Uterus (tissue), 3 donors: ENCODE measurements at regions not wholly inside any gene's neighbourhood (a gene's known extent, or its start where the extent isn't known, plus 50 kb on each side); places are given as distances from the start of the nearest gene placed in this dataset.

Source experiments
- DNase-seq, 2 donors: peaks; one replicate each; pipeline ENCODE4 v3.0.0-alpha.2; 2019 to 2020
- H3K27ac ChIP-seq, 2 donors: fragments of 200-600 bp; sonication (generic); 1 replicate in 1 of 2; 2 replicates in 1 of 2; pipeline ENCODE4 v1.5.1; 2016 to 2018
- H3K27me3 ChIP-seq, 2 donors: fragments of 200-600 bp; sonication (generic); one replicate each; pipeline ENCODE4 v1.5.1; 2018 to 2019; ENCODE audit warnings: control low read depth in 1 of 2
- H3K36me3 ChIP-seq, 2 donors: fragments of 200-600 bp; sonication (generic); one replicate each; pipeline ENCODE4 v1.5.1; 2019; ENCODE audit warnings: control low read depth in 1 of 2
- H3K4me1 ChIP-seq, 2 donors: fragments of 200-600 bp; sonication (generic); one replicate each; pipeline ENCODE4 v1.5.1; 2018 to 2019; ENCODE audit warnings: control low read depth in 1 of 2
- H3K4me3 ChIP-seq, 2 donors: fragments of 200-600 bp; sonication (generic); 1 replicate in 1 of 2; 2 replicates in 1 of 2; pipeline ENCODE4 v1.5.1; 2018 to 2019; ENCODE audit warnings: mild to moderate bottlenecking in 1 of 2
- H3K9me3 ChIP-seq, 2 donors: fragments of 200-600 bp; sonication (generic); one replicate each; pipeline ENCODE4 v1.5.1; 2019; ENCODE audit warnings: control low read depth in 1 of 2
- CTCF ChIP-seq, 4 experiments: fragments of 200-600 bp in 2 of 4; fragments of 450-650 bp in 2 of 4; sonication (generic) in 2 of 4; IDR thresholded peaks; one replicate each; pipeline ENCODE4 v1.5.1; 2016 to 2019; ENCODE audit warnings: antibody characterized with exemption in 4 of 4, mild to moderate bottlenecking in 2 of 4, moderate library complexity in 1 of 4
- POLR2A ChIP-seq, 2 donors: fragments of 450-650 bp; IDR thresholded peaks; one replicate each; pipeline ENCODE4 v1.6.1; 2016; ENCODE audit warnings: antibody characterized with exemption in 2 of 2, mild to moderate bottlenecking in 1 of 2, moderate library complexity in 1 of 2
- intact Hi-C: fragments of 100-400 bp; cut with DNase I; formaldehyde crosslinking; loops from one replicate; pipeline ENCODE4 v1.15.1; 2023; ENCODE audit warnings: low total_unique reads
- donor health status: DM: yes; HTN: yes; CAD: no.

GRCh38 chr3:194971965-194972364, 286.3 kb downstream of the FAM43A start:
- no peak overlapping the region for H3K27ac ChIP-seq

GRCh38 chr3:194972641-194973040, 287.0 kb downstream of the FAM43A start:
- Histone ChIP-seq H3K36me3 (no peaks in the 10 kb centered on the region), H3K9me3 (peaks cover 0 to 3% of the 10 kb centered on the region in 2 donors), H3K27me3 (no peaks in the 10 kb centered on the region), H3K4me3 (no peak overlapping the region), H3K4me1 (no peaks in the 10 kb centered on the region), H3K27ac (no peak overlapping the region)
- TF ChIP-seq CTCF (IDR thresholded peaks at IDR 0.05) (no peak), POLR2A (IDR thresholded peaks at IDR 0.05) (no peak)
- intact Hi-C loops = no loop called here
- DNase-seq = no peak

More at GRCh38 chr3:194971965-194972364, 286.3 kb downstream of the FAM43A start:
- Histone ChIP-seq H3K4me3 (no peak overlapping the region), H3K36me3 (no peaks in the 10 kb centered on the region), H3K27me3 (no peaks in the 10 kb centered on the region), H3K9me3 (peaks cover 0 to 3% of the 10 kb centered on the region in 2 donors), H3K4me1 (no peaks in the 10 kb centered on the region)
- TF ChIP-seq POLR2A (IDR thresholded peaks at IDR 0.05) (no peak), CTCF (IDR thresholded peaks at IDR 0.05) (no peak)
- intact Hi-C loops = no loop called here
- DNase-seq = no peak

DNA sequence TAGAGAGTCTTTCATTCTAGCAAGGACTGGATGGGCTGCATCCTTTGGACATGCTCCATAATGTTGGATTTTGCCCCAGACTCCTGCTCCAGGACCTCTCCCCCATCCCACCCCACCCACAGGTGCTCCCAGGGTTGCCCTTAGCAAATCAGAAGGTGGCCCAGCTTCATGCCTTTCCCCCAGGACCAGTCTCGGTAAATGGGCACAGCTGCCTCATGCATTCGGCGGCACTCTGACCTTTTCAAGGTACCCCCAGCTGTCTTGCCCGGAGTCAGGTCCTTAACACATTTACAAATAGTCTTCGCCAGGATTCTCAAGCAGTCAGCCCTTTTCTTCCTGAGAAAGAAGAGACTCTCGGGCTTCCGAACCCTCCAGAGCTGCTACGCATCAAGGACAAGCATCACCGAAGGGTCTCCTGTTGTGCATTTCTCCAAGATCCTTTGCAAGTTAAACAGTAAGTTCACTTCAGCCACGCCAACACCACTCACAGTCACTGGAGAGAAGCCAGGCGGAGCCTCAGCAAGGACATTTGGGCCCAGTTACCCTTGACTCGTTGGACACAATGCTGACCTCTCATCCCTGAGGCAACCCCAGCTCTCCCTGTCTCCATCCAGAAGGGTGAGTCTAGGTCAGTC, 287.8 kb downstream of the FAM43A start:
- intact Hi-C loops = no loop called here
- peaks cover 0 to 3% of the 10 kb centered on the region in 2 donors for H3K9me3 ChIP-seq
- TF ChIP-seq POLR2A (IDR thresholded peaks at IDR 0.05) (no peak), CTCF (IDR thresholded peaks at IDR 0.05) (no peak)
- no peak for DNase-seq
- no peaks in the 10 kb centered on the region for H3K4me1 ChIP-seq
- H3K27ac ChIP-seq = no peak overlapping the region
- no peaks in the 10 kb centered on the region for H3K36me3 ChIP-seq
- H3K4me3 ChIP-seq = no peak overlapping the region
- no peaks in the 10 kb centered on the region for H3K27me3 ChIP-seq

- Histone ChIP-seq H3K9me3 (peaks cover 0 to 3% of the 10 kb centered on the region in 2 donors), H3K27me3 (no peaks in the 10 kb centered on the region), H3K4me1 (no peaks in the 10 kb centered on the region), H3K36me3 (no peaks in the 10 kb centered on the region), H3K4me3 (no peak overlapping the region), H3K27ac (no peak overlapping the region)
- TF ChIP-seq CTCF (IDR thresholded peaks at IDR 0.05) = no peak
- intact Hi-C loops = no loop called here
- no peak for DNase-seq
Observed at GRCh38 chr3:194974468-194975135, 288.9 kb downstream of the FAM43A start.

GRCh38 chr3:194976049-194976451, 290.4 kb downstream of the FAM43A start:
- H3K36me3 ChIP-seq = no peaks in the 10 kb centered on the region
- no peaks in the 10 kb centered on the region for H3K27me3 ChIP-seq
- no peaks in the 10 kb centered on the region for H3K9me3 ChIP-seq
- intact Hi-C loops = no loop called here
- no peak for DNase-seq
- H3K4me1 ChIP-seq = no peaks in the 10 kb centered on the region
- H3K4me3 ChIP-seq = no peak overlapping the region
- H3K27ac ChIP-seq = no peak overlapping the region
- no peak for TF ChIP-seq POLR2A (IDR thresholded peaks at IDR 0.05)
- no peak for TF ChIP-seq CTCF (IDR thresholded peaks at IDR 0.05)
